Endothelial cell of umbilical vein (primary cell): ENCODE measurements at regions not wholly inside any gene's neighbourhood (a gene's known extent, or its start where the extent isn't known, plus 50 kb on each side); places are given as distances from the start of the nearest gene placed in this dataset.
"Not testable (repeated sequence)": the region's sequence is repeated elsewhere in the genome, so short reads cannot be mapped to it uniquely, and the experiment has no call there.

Experiments
- BruUV-seq: library from RNA; stranded (reverse); fragments of 400-500 nt; replicated peaks from 2 replicates; lab custom pipeline; 2021; lab: Mats Ljungman, UMichigan
- CTCF ChIA-PET: fragments of 300-600, 350-600 bp; sonication (Branson Sonifier 250); formaldehyde crosslinking; loops from one replicate; lab custom pipeline; 2021; ENCODE audit warnings: antibody characterized with exemption, inconsistent platforms; lab: Charles Lee
- POLR2A ChIA-PET: fragments of 300-600, 350-600 bp; sonication (Branson Sonifier 250); formaldehyde crosslinking; loops from one replicate; lab custom pipeline; 2021; ENCODE audit warnings: antibody characterized with exemption, inconsistent platforms; lab: Charles Lee
- DNase-seq: peaks from one replicate; pipeline ENCODE4 v3.0.0-alpha.2; 2011; ENCODE audit warnings: low read depth, low spot score
- FAIRE-seq: peaks from 2 replicates; lab custom pipeline; 2011; peaks lifted over from hg19 to GRCh38; lab: Jason Lieb, UNC
- H2AFZ ChIP-seq: 2 replicates; pipeline ENCODE4 v1.6.0; 2012; ENCODE audit warnings: low read depth, low read length, control low read depth, inconsistent platforms
- H3K27ac ChIP-seq: 2 replicates; pipeline ENCODE4 v1.5.1; 2011; ENCODE audit warnings: low read depth, mild to moderate bottlenecking, control low read depth, low read length, moderate library complexity; ENCODE audit not compliant: insufficient read depth
- H3K27me3 ChIP-seq, 2 experiments: 2 replicates each; pipeline versions ENCODE4 v1.6.0 to v1.6.1; 2011; ENCODE audit warnings: low read length in 2 of 2, mixed read lengths in 1 of 2; ENCODE audit not compliant: control insufficient read depth in 2 of 2, insufficient read depth in 2 of 2
- H3K36me3 ChIP-seq, 2 experiments: 2 replicates in 1 of 2; 3 replicates in 1 of 2; pipeline ENCODE4 v1.5.1; 2011; ENCODE audit warnings: low read length in 2 of 2, mild to moderate bottlenecking in 1 of 2, moderate library complexity in 1 of 2; ENCODE audit not compliant: control insufficient read depth in 2 of 2, insufficient read depth in 2 of 2; ENCODE audit errors: extremely low read depth in 1 of 2
- H3K4me1 ChIP-seq: 3 replicates; pipeline ENCODE4 v1.5.1; 2011; ENCODE audit warnings: mild to moderate bottlenecking, low read length; ENCODE audit not compliant: control insufficient read depth, insufficient read depth; ENCODE audit errors: extremely low read depth
- H3K4me2 ChIP-seq: 2 replicates; pipeline ENCODE4 v1.6.1; 2011; ENCODE audit warnings: low read length, control low read depth, mixed read lengths; ENCODE audit not compliant: insufficient read depth
- H3K4me3 ChIP-seq, 3 experiments: fragments of 200-600 bp in 1 of 3; sonication (generic), shearing (Covaris generic) in 1 of 3; replicated peaks in 1 of 3; 2 replicates each; pipeline ENCODE4 v1.5.1; 2011 to 2016; ENCODE audit warnings: control low read depth in 3 of 3, low read length in 3 of 3, mild to moderate bottlenecking in 2 of 3, inconsistent platforms in 1 of 3, low read depth in 1 of 3, moderate library complexity in 1 of 3; ENCODE audit not compliant: insufficient read depth in 1 of 3
- H3K79me2 ChIP-seq: 2 replicates; pipeline ENCODE4 v1.6.0; 2012; ENCODE audit warnings: low read length, inconsistent platforms; ENCODE audit not compliant: control insufficient read depth, insufficient read depth
- H3K9ac ChIP-seq: replicated peaks from 2 replicates; pipeline ENCODE3; 2011; ENCODE audit warnings: low read length, control low read depth; ENCODE audit not compliant: insufficient read depth; ENCODE audit errors: extremely low read depth
- H3K9me1 ChIP-seq: replicated peaks from 3 replicates; pipeline ENCODE4 v1.6.0; 2011; ENCODE audit warnings: mild to moderate bottlenecking, low read length; ENCODE audit not compliant: control insufficient read depth, insufficient read depth; ENCODE audit errors: extremely low read depth
- H3K9me3 ChIP-seq: replicated peaks from 2 replicates; pipeline ENCODE4 v1.5.1; 2012; ENCODE audit warnings: low read length, inconsistent platforms; ENCODE audit not compliant: control insufficient read depth, insufficient read depth
- H4K20me1 ChIP-seq: replicated peaks from 2 replicates; pipeline ENCODE3; 2011; ENCODE audit warnings: mild to moderate bottlenecking, low read length; ENCODE audit not compliant: control insufficient read depth, insufficient read depth; ENCODE audit errors: extremely low read depth
- CTCF ChIP-seq, 2 donors: IDR thresholded peaks; 1 replicate in 1 of 2; 2 replicates in 1 of 2; pipeline ENCODE4 v1.5.1; 2011; ENCODE audit warnings: low read length in 2 of 2, mild to moderate bottlenecking in 2 of 2, moderate library complexity in 2 of 2, control low read depth in 1 of 2, inconsistent platforms in 1 of 2, low read depth in 1 of 2; ENCODE audit not compliant: insufficient read depth in 1 of 2; ENCODE audit errors: extremely low read depth in 1 of 2
- EZH2 ChIP-seq: IDR thresholded peaks from 2 replicates; pipeline ENCODE4 v1.6.1; 2012; ENCODE audit warnings: borderline replicate concordance, low read depth, mild to moderate bottlenecking, moderate library complexity, low read length, inconsistent platforms; ENCODE audit not compliant: severe bottlenecking
- FOS ChIP-seq: IDR thresholded peaks from 2 replicates; pipeline ENCODE4 v1.6.1; 2011; ENCODE audit warnings: mild to moderate bottlenecking, low read length, moderate library complexity, borderline replicate concordance; ENCODE audit not compliant: insufficient read depth
- GATA2 ChIP-seq: IDR thresholded peaks from 2 replicates; pipeline ENCODE4 v1.7.0; 2011; ENCODE audit warnings: low read depth, mild to moderate bottlenecking, moderate library complexity, mixed read lengths, low read length; ENCODE audit not compliant: insufficient read length, insufficient read depth
- JUN ChIP-seq: IDR thresholded peaks from 2 replicates; pipeline ENCODE4 v1.6.1; 2011; ENCODE audit warnings: borderline replicate concordance, low read depth; ENCODE audit not compliant: insufficient read length, insufficient read depth
- MAX ChIP-seq: IDR thresholded peaks from 2 replicates; pipeline ENCODE4 v1.6.1; 2011; ENCODE audit not compliant: insufficient read depth, insufficient read length
- MYC ChIP-seq: IDR thresholded peaks from one replicate; pipeline ENCODE4 v1.6.1; 2011; ENCODE audit warnings: mild to moderate bottlenecking, low read depth, low read length
- POLR2A ChIP-seq: IDR thresholded peaks from 2 replicates; pipeline ENCODE4 v1.6.1; 2012; ENCODE audit warnings: low read depth, mild to moderate bottlenecking, control low read depth, low read length
- POLR2AphosphoS5 ChIP-seq: IDR thresholded peaks from 2 replicates; pipeline ENCODE4 v1.6.1; 2012; ENCODE audit warnings: low read depth, mild to moderate bottlenecking, control low read depth, low read length, moderate library complexity; ENCODE audit not compliant: insufficient read depth
- dilution Hi-C: fragments of 300-500 bp; cut with MboI; formaldehyde crosslinking; loops from one replicate; pipeline ENCODE4 v1.15.0; 2019; ENCODE audit warnings: low sequenced_read_pairs; ENCODE audit not compliant: extremely low pct_ligation_motif_present
- intact Hi-C: fragments of 100-400 bp; cut with micrococcal nuclease; formaldehyde crosslinking; loops from one replicate; pipeline ENCODE4 v1.10.0; 2022

- H3K4me1 ChIP-seq, result no peaks in the 10 kb centered on the region
- dilution Hi-C loops, result no loop called here
- FAIRE-seq, result no peak
- no peak for DNase-seq
- H4K20me1 ChIP-seq, result no peaks in the 10 kb centered on the region
- H2AFZ ChIP-seq, result no peak overlapping the region
- H3K27ac ChIP-seq, result no peak overlapping the region
- H3K9me3 ChIP-seq, result peaks cover 11% of the 10 kb centered on the region
- intact Hi-C loops, result no loop called here
- TF ChIP-seq EZH2, result no peak
- TF ChIP-seq MYC, result no peak
- TF ChIP-seq GATA2, result no peak
- no peak for TF ChIP-seq JUN
- TF ChIP-seq CTCF (IDR thresholded peaks at IDR 0.05; ENCODE audit: extremely low read depth in 1 of 2, insufficient read depth in 1 of 2, low read depth in 1 of 2, low read length in 2 of 2), result no peak
- no peak for TF ChIP-seq POLR2A
- TF ChIP-seq MAX, result no peak
- TF ChIP-seq POLR2AphosphoS5, result no peak
- TF ChIP-seq FOS, result no peak
- H3K79me2 ChIP-seq, result no peaks in the 10 kb centered on the region
- no peak overlapping the region for H3K4me2 ChIP-seq
- H3K36me3 ChIP-seq, result no peaks in the 10 kb centered on the region
- H3K9ac ChIP-seq, result no peak overlapping the region
- BruUV-seq, result no TSS peak
- H3K27me3 ChIP-seq, result no peaks in the 10 kb centered on the region
- no peak overlapping the region for H3K4me3 ChIP-seq
- POLR2A ChIA-PET, result no interaction called here
- no peaks in the 10 kb centered on the region for H3K9me1 ChIP-seq
- CTCF ChIA-PET, result no interaction called here
Measured at GRCh38 chr10:130354976-130355795, 219.0 kb downstream of the GLRX3 start.

- POLR2A ChIA-PET, DNase-seq, H2AFZ ChIP-seq, H3K9me1 ChIP-seq, dilution Hi-C loops, H3K79me2 ChIP-seq, H3K4me3 ChIP-seq, H3K4me2 ChIP-seq, H3K9ac ChIP-seq, FAIRE-seq, H3K36me3 ChIP-seq, CTCF ChIA-PET, intact Hi-C loops, H3K4me1 ChIP-seq, H4K20me1 ChIP-seq, H3K27ac ChIP-seq, H3K27me3 ChIP-seq, BruUV-seq: not testable (repeated sequence)
- H3K9me3 ChIP-seq, result peaks cover 13% of the 10 kb centered on the region
Measured at GRCh38 chr10:130356429-130356828, 220.2 kb downstream of the GLRX3 start.
